Hematopoietic multipotent progenitor cell treated with erythropoietin and hydrocortisone succinate and interleukin-3 and kit ligand, for 15 days (in vitro differentiated cells): ENCODE measurements at regions not wholly inside any gene's neighbourhood (a gene's known extent, or its start where the extent isn't known, plus 50 kb on each side); places are given as distances from the start of the nearest gene placed in this dataset.

Source experiments
- DNase-seq: peaks from one replicate; pipeline ENCODE4 v3.0.0-alpha.2; 2015; ENCODE audit warnings: low spot score

GRCh38 chr21:18460979-18461378, 57.4 kb upstream of the TMPRSS15 start:
- DNase-seq: no peak

GRCh38 chr21:18461743-18462142, 58.2 kb upstream of the TMPRSS15 start:
- DNase-seq: no peak

GRCh38 chr21:18467715-18468114, 64.1 kb upstream of the TMPRSS15 start:
- no peak for DNase-seq

- no peak for DNase-seq
Measured at GRCh38 chr21:18468790-18469189, 65.2 kb upstream of the TMPRSS15 start.

- no peak for DNase-seq
Measured at GRCh38 chr21:18476639-18477038, 73.1 kb upstream of the TMPRSS15 start.

GRCh38 chr21:18477043-18477442, 73.5 kb upstream of the TMPRSS15 start:
- DNase-seq: no peak

GRCh38 chr21:18478513-18478912, 74.9 kb upstream of the TMPRSS15 start:
- no peak for DNase-seq

GRCh38 chr21:18488252-18488651, 84.7 kb upstream of the TMPRSS15 start:
- DNase-seq: no peak

- DNase-seq: no peak
Measured at GRCh38 chr21:18493422-18493821, 89.8 kb upstream of the TMPRSS15 start.

GRCh38 chr21:18495523-18495922, 91.9 kb upstream of the TMPRSS15 start:
- no peak for DNase-seq

- no peak for DNase-seq
Measured at GRCh38 chr21:18498431-18498830, 94.8 kb upstream of the TMPRSS15 start.

- DNase-seq: peak; percentile 2
Measured at GRCh38 chr21:18499761-18500376, 96.3 kb upstream of the TMPRSS15 start.

GRCh38 chr21:18518054-18518481, 114.5 kb upstream of the TMPRSS15 start:
- DNase-seq: no peak

GRCh38 chr21:18521204-18521603, 117.6 kb upstream of the TMPRSS15 start:
- no peak for DNase-seq

- DNase-seq: no peak
Measured at GRCh38 chr21:18522181-18522972, 118.8 kb upstream of the TMPRSS15 start.

- no peak for DNase-seq
Measured at GRCh38 chr21:18524097-18524880, 120.7 kb upstream of the TMPRSS15 start.

- DNase-seq: no peak
Measured at GRCh38 chr21:18529254-18529653, 125.7 kb upstream of the TMPRSS15 start.

- DNase-seq: no peak
Measured at GRCh38 chr21:18542081-18542480, 138.5 kb upstream of the TMPRSS15 start.

- no peak for DNase-seq
Measured at GRCh38 chr21:18545908-18546307, 142.3 kb upstream of the TMPRSS15 start.

GRCh38 chr21:18547347-18547746, 143.8 kb upstream of the TMPRSS15 start:
- DNase-seq: no peak

- no peak for DNase-seq
Measured at GRCh38 chr21:18548249-18548648, 144.7 kb upstream of the TMPRSS15 start.

GRCh38 chr21:18549214-18549905, 145.8 kb upstream of the TMPRSS15 start:
- DNase-seq: no peak
